ENCODE measurements at regions not wholly inside any gene's neighbourhood (a gene's known extent, or its start where the extent isn't known, plus 50 kb on each side); places are given as distances from the start of the nearest gene placed in this dataset.

- no peak for TF ChIP-seq CDX4 (CRISPR knock-in tag; IDR thresholded peaks at IDR 0.05; ENCODE audit: borderline replicate concordance)
- TF ChIP-seq EMX1 (CRISPR knock-in tag; IDR thresholded peaks at IDR 0.05) = no peak
Measured at GRCh38 chr13:89363144-89363543, 1692.0 kb downstream of the SLITRK5 start (continued).

DNA sequence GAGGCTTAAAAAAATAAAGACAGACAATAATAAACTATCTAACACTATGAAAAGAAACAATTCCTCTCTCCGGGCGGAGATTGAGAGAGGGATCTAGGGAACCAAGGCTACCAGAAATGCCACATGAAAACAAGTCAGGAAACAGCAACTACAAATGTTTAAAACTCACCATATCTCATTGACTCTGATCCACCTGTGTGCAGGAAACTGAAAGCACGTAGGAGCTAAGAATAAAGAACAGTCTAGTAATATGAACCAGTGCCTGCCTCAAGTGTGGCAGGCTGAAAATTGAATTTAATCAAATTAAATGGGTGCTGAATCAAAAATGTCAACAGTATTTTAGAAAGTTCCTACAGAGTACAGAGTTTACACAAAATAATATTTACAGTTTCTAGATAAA, 1701.0 kb downstream of the SLITRK5 start:
- ChIA-PET POLR2A (no interaction called here), CTCF (no interaction called here)
- TF ChIP-seq IRF2 (CRISPR knock-in tag; IDR thresholded peaks at IDR 0.05; ENCODE audit: borderline replicate concordance, low read depth) (no peak), NFATC4 (CRISPR knock-in tag; IDR thresholded peaks at IDR 0.05) (no peak), OVOL2 (CRISPR knock-in tag; IDR thresholded peaks at IDR 0.05; ENCODE audit: borderline replicate concordance) (no peak), ERG (CRISPR knock-in tag; IDR thresholded peaks at IDR 0.05) (no peak), CREM (CRISPR knock-in tag; IDR thresholded peaks at IDR 0.05) (no peak), ZNF219 (CRISPR knock-in tag; IDR thresholded peaks at IDR 0.05; ENCODE audit: borderline replicate concordance) (no peak), SMAD3 (CRISPR knock-in tag; IDR thresholded peaks at IDR 0.05; ENCODE audit: borderline replicate concordance) (no peak)
- H3K4me3 Mint-ChIP-seq = no peak overlapping the region
- DNase-seq (ENCODE audit: low spot score) = no peak
- peaks cover 6% of the 10 kb centered on the region for H3K4me1 Mint-ChIP-seq
- H3K27me3 Mint-ChIP-seq (ENCODE audit: low read depth) = no peaks in the 10 kb centered on the region
- no peak overlapping the region for H3K27ac Mint-ChIP-seq
- no peak for ATAC-seq
- H3K9me3 Mint-ChIP-seq = peaks cover 2% of the 10 kb centered on the region; the same call in 1 of the 2 replicates
- no peaks in the 10 kb centered on the region for H3K36me3 Mint-ChIP-seq

DNA sequence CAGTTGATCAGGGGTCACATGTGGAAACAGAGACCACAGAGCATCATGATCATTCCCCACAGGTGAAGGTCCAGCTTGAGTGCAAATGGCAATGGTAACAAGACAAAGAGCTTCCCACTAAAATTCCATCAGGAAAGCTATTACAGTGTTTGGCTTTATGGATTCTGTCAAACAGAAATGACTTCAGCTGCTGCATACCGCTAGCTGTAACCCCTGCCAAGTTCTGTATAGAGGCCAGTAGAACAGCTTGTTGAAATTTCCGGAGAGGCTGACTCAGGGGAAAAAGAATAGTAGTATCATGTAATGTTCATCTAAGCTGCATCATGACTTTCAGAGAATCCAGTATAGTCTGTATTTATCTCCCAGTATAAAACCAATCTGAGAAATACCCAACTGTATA, 1704.7 kb downstream of the SLITRK5 start:
- ATAC-seq (no peak), DNase-seq (ENCODE audit: low spot score) (no peak)
- Mint-ChIP-seq H3K27me3 (ENCODE audit: low read depth) (no peaks in the 10 kb centered on the region), H3K4me3 (no peak overlapping the region), H3K36me3 (no peaks in the 10 kb centered on the region), H3K27ac (no peak overlapping the region), H3K9me3 (peaks cover 11% of the 10 kb centered on the region), H3K4me1 (peaks cover 17% of the 10 kb centered on the region)
- ChIA-PET CTCF (no interaction called here), POLR2A (interaction anchor here (0.5 kb wide), 2 partner anchors 12 to 1033 kb away, joined by 3 to 10 read pairs; no protein-coding TSS in a partner anchor)
- TF ChIP-seq SMAD4 (CRISPR knock-in tag; IDR thresholded peaks at IDR 0.05) = no peak
- no peak for TF ChIP-seq FOXK1 (CRISPR knock-in tag; IDR thresholded peaks at IDR 0.05)
- TF ChIP-seq ZBTB21 (CRISPR knock-in tag; IDR thresholded peaks at IDR 0.05; ENCODE audit: borderline replicate concordance) = no peak
- TF ChIP-seq JUN (CRISPR knock-in tag; IDR thresholded peaks at IDR 0.05) = no peak
- TF ChIP-seq ERG (CRISPR knock-in tag; IDR thresholded peaks at IDR 0.05) = no peak

DNA sequence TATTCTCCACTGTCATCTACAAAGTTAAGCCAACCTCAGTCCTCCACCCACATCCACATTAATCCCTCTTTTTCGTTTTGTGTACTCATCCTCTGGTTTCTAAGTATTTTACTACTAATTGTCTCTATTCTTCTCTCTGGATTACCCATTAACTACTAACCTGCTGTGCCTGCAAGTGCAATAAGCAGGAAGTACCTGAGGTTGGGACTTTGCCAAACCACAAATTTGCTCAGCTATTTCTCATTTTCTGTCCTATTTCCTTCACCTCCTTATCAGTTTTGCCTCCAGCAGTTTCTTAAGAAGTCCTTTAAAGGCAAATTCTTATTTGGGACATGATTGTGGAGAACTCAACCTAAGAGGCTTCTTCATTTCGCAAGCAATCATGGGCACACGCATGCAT, 1708.9 kb downstream of the SLITRK5 start:
- ATAC-seq = no peak; the same call in 1 of the 2 replicates
- H3K4me3 Mint-ChIP-seq = no peak overlapping the region
- TF ChIP-seq EMX1 (CRISPR knock-in tag; IDR thresholded peaks at IDR 0.05) = no peak
- TF ChIP-seq CBFB (CRISPR knock-in tag; IDR thresholded peaks at IDR 0.05; ENCODE audit: low read depth) = no peak
- no peak for TF ChIP-seq ZNF532 (CRISPR knock-in tag; IDR thresholded peaks at IDR 0.05; ENCODE audit: borderline replicate concordance)
- TF ChIP-seq ESRRA (CRISPR knock-in tag; IDR thresholded peaks at IDR 0.05; ENCODE audit: borderline replicate concordance) = no peak
- no peak for TF ChIP-seq NR2C2 (CRISPR knock-in tag; IDR thresholded peaks at IDR 0.05)
- TF ChIP-seq, protein P1, sequence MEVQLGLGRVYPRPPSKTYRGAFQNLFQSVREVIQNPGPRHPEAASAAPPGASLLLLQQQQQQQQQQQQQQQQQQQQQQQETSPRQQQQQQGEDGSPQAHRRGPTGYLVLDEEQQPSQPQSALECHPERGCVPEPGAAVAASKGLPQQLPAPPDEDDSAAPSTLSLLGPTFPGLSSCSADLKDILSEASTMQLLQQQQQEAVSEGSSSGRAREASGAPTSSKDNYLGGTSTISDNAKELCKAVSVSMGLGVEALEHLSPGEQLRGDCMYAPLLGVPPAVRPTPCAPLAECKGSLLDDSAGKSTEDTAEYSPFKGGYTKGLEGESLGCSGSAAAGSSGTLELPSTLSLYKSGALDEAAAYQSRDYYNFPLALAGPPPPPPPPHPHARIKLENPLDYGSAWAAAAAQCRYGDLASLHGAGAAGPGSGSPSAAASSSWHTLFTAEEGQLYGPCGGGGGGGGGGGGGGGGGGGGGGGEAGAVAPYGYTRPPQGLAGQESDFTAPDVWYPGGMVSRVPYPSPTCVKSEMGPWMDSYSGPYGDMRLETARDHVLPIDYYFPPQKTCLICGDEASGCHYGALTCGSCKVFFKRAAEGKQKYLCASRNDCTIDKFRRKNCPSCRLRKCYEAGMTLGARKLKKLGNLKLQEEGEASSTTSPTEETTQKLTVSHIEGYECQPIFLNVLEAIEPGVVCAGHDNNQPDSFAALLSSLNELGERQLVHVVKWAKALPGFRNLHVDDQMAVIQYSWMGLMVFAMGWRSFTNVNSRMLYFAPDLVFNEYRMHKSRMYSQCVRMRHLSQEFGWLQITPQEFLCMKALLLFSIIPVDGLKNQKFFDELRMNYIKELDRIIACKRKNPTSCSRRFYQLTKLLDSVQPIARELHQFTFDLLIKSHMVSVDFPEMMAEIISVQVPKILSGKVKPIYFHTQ (CRISPR knock-in tag; IDR thresholded peaks at IDR 0.05) = no peak
- TF ChIP-seq MXD4 (CRISPR knock-in tag; IDR thresholded peaks at IDR 0.05; ENCODE audit: borderline replicate concordance) = no peak
- no peak for TF ChIP-seq JUN (CRISPR knock-in tag; IDR thresholded peaks at IDR 0.05)
- TF ChIP-seq SMAD4 (CRISPR knock-in tag; IDR thresholded peaks at IDR 0.05) = no peak
- TF ChIP-seq PREB (CRISPR knock-in tag; IDR thresholded peaks at IDR 0.05; ENCODE audit: borderline replicate concordance) = no peak

More for the DNA sequence above, 1708.9 kb downstream of the SLITRK5 start:
- H3K9me3 Mint-ChIP-seq = peaks cover 11% of the 10 kb centered on the region
- H3K27me3 Mint-ChIP-seq (ENCODE audit: low read depth) = no peaks in the 10 kb centered on the region
- peaks cover 11% of the 10 kb centered on the region for H3K4me1 Mint-ChIP-seq
- POLR2A ChIA-PET = no interaction called here
- no peaks in the 10 kb centered on the region for H3K36me3 Mint-ChIP-seq
- DNase-seq (ENCODE audit: low spot score) = no peak
- CTCF ChIA-PET = no interaction called here
- H3K27ac Mint-ChIP-seq = no peak overlapping the region
